Kidney glomerular epithelial cell (primary cell): ENCODE measurements at regions not wholly inside any gene's neighbourhood (a gene's known extent, or its start where the extent isn't known, plus 50 kb on each side); places are given as distances from the start of the nearest gene placed in this dataset.
"Not testable (repeated sequence)": the region's sequence is repeated elsewhere in the genome, so short reads cannot be mapped to it uniquely, and the experiment has no call there.

ENCODE experiments used
- DNase-seq: peaks from one replicate; lab custom pipeline; 2025; lab: John Stamatoyannopoulos, UW

DNA sequence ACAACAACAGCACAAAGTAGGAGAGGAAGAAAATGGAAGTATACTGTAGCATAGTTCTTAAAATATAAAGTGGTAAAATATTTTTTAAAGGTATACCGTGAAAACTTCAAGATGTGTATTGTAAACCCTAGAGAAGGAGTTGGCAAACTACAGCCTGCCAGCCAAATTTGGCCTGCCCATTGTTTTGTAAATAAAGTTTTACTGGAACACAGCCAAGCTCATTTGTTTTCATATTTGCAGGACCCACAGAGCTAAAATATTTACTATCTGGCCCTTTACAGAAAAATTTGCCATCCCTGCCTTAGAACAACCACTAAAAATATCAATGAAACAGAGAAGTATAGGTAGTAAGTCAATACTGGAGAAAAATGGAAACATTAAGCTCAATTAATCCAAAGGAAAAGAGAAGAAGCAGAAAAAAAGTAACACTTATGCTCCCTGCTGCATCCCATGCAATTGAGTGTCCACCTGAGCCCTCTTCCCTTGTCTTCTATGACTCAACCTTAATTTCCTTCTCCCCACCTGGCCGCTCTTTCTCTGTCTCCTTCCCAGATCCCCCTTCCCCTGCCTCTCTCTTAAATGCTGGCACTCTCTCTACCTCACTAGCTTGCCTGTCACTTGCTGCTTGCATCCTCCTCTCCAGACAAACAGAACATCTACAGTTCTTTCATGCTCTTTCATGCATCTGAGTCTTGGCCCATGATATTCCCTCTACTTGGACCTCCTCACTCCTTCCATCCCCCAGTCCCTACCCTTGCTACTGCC, 50.6 kb upstream of the FER start:
- no peak for DNase-seq

DNA sequence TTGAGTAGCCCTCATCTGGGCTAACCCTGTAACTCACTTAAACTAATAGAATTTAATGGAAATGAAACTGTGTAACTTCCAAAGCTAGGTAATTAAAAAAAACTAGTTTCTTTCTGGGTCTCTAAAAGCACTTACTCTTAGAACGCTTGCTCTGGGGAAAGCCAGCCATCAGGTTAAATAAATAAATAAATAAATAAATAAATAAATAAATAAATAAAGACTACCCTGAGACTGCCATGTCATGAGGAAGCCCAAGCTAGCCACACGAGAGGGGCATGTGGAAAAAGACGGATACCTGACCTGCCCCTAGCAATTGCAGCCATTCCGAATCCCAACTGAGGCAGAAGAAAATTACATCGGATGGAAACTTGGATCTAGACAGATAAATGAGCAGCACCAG, 51.3 kb upstream of the FER start:
- no peak for DNase-seq

DNA sequence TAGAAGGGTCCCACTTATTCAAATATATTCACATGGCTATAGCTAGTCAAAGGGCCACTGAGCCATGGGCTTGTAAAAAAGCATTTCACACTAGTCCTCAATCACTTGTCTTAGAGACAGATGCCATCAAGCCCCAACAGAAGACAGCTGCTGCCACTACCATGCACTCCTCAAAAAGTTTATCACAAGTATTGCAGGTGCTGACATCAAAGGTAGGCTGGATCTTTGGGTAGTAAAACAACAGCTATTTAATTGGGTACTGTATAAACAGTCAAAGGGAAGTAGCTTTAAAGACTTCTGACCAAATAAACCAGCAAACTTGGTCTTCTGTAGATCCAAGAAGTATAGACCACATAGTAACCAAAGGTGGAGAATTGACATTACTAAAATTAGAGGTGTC, 59.2 kb upstream of the FER start:
- no peak for DNase-seq

- no peak for DNase-seq
These were observed 60.0 kb upstream of the FER start for GRCh38 chr5:108687595-108688200.

GRCh38 chr5:108686676-108687075, 61.0 kb upstream of the FER start:
- DNase-seq = no peak

DNA sequence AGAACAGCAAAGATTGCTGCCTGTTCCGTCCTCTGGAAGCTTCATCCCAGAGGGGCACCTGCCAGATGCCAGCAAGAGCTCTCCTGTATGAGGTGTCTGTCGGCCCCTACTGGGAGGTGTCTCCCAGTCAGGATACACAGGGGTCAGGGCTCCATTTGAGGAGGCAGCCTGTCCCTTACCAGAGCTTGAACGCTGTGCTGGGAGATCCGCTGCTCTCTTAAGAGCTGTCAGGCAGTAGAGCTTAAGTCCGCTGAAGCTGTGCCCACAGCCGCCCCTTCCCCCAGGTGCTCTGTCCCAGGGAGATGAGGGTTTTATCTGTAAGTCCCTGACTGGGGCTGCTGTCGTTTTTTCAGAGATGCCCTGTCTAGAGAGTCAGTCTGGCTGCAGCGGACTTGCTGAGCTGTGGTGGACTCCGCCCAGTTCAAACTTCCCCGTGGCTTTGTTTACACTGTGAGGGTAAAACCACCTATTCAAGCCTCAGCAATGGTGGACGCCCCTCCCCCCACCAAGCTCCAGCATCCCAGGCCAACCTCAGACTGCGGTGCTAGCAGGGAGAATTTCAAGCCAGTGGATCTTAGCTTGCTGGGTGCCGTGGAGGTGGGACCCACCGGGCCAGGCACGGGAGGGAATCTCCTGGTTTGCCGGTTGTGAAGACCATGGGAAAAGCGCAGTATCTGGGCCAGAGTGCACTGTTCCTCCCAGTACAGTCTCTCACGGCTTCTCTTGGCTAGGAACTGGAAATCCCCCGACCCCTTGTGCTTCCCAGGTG, 62.1 kb upstream of the FER start:
- DNase-seq = not testable (repeated sequence)

DNA sequence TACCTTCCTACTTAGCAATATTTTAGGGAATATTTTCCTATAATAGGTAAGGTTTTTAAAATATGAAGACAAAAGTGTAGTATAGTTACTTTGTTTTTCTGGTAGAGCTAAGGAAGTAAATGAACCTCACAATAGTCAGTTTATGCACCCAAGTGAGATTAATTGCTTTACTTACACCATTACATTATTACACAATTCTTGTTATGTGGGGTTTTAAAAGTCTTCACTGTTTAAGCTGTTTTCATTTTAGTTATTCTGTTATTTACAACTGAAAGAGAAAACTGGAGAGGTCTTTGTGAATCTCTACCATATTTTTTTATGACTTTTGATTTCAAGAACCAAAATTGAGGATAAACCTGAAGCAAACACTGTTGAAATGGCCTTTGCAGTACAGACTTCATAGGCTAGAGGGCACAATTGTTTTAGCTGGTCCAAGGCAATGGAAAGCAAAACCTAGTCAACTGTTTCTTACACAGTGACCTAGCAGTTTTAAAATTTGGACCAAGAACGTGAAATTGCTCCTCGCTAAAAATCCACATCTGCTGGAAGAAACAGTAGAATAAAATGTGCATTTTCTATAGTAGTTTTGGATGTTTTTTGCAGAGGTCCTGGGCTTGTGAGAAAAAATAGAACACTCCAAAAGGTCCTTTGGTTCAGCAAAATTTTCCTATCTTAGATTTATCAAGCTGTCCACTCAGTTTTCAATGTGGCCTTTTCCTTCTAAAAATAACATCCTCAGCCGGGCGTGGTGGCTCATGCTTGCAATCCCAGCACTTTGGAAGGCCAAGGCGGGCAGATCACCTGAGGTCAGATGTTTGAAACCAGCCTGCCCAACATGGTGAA, 66.4 kb upstream of the FER start:
- peak; percentile 28 for DNase-seq

- DNase-seq = no peak
These were observed 69.6 kb upstream of the FER start for GRCh38 chr5:108678091-108678490.

DNA sequence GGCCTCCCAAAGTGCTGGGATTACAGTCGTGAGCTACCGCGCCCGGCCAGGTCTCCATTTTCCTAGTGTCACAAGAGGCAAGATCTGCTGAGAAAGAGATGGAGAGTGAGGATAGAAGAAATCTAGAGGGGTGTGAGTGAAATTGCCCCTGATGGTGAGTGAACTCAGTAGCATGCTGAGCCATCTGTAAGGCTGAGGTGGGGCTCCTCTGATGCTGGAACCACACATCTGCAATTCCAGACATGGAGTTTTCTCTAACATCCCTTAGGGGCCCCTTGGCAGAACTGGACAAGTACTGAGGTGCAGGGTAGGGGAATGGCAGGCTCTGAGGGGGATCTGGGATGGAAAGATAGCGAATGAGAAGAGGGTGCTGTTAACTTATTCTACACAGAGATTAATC, 72.0 kb upstream of the FER start:
- no peak for DNase-seq

- no peak for DNase-seq
These were observed 75.1 kb upstream of the FER start for GRCh38 chr5:108672639-108673038.

- no peak for DNase-seq
These were observed 77.0 kb upstream of the FER start for GRCh38 chr5:108670591-108671289.

DNA sequence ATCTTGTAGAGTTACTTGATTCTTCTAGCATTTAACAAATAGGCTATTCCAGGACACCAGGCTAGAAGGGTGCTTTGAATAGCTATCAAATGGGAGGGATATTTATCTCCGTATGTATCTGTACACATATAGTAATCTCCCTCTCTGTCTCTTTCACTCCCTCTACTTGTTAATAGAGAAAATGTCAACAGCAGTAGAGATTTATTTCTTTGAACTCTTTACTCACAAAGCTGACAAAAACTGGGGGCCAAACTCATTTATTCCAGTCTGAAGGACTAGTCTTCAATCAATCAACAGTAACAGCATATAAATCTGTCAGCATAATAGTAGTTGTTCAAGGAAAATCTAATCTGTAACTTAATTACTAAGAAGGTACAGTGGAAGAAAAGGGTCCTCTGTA, 78.2 kb upstream of the FER start:
- DNase-seq = no peak

GRCh38 chr5:108661590-108662219, 86.0 kb upstream of the FER start:
- peak; percentile 66 for DNase-seq

DNA sequence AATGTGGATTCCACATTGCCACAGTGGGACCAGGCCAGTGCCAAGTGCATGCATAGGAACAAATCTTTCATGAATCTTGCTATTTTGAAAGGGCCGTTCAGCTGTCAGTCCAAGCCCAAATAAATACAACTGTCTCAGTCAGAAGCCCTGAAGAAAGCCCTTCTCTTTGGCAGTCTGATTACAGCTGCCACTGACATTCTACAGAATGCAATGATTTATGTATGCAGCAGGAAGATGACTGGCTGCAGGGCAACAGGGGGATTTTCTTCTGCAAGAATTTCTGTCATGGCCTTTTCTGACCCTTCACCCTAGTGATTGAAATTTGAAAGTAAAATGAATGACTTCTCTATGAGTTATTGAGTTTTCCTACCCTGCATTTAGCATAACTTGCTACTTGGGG, 86.7 kb upstream of the FER start:
- DNase-seq = no peak

GRCh38 chr5:108660291-108660690, 87.4 kb upstream of the FER start:
- no peak for DNase-seq

DNA sequence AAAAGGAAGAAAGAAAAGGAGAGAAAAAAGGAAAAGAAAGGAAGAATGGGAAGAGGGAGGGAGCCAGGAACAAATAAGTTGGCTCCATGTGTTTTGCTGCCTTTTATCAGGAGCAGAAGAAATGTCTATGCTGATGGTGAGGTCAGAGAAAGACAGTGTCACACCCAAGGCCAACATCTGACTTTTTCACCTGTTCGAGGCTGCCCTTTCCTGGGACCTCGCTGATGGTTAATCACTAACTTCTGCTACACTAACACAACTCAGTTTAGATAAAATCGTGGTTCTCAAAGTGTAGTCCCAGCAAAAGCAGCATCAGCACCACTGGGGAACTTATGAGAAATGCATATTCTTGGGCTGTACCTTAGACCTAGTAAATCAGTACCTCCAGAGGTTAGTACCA, 88.2 kb upstream of the FER start:
- no peak for DNase-seq

- DNase-seq = peak; percentile 6
These were observed 91.8 kb upstream of the FER start for GRCh38 chr5:108655750-108656450.

- DNase-seq = peak; percentile 34
These were observed 93.6 kb upstream of the FER start for GRCh38 chr5:108654051-108654450.

- DNase-seq = no peak
These were observed 94.5 kb upstream of the FER start for GRCh38 chr5:108653201-108653600.

DNA sequence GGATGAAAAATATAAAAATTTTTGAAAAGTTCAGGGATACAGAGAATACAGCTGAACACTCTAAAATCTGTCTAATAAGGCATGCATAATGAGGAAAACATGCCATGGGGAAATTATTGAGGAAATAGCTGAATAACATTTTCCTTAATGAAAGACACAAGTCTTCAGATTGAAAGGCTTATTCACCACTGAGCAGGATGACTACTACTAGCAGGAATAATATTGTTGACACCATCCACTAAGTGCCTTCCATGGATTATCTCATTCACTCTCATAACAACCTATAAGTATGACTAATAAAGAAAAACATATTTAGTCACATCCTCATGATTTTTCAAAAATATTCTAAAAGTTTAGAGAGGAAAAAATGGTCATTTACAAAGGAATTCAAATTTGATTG, 96.7 kb upstream of the FER start:
- no peak for DNase-seq

DNA sequence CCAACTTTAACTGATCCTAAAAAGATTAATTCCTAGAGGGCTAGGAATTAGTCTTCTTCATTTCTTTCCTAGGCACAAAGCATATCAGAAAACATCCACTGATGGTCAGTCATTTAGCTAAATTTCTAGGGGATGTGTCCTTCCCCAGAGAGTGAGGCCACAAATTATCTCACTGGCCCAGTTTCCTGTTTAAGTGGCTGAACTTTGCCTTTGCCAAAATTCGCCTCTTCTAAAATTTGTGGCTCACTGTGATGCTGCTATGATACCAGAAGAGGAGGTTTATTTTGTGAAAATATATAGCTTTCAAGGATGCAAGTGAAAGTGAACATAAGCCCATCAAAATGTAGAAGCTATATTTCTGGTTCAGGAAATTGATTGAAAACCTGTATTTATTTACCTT, 98.1 kb upstream of the FER start:
- DNase-seq = no peak
